OCI-LY1 (cell line): ENCODE measurements at regions not wholly inside any gene's neighbourhood (a gene's known extent, or its start where the extent isn't known, plus 50 kb on each side); places are given as distances from the start of the nearest gene placed in this dataset.

Source experiments
- CTCF ChIP-seq: fragments of 200-600 bp; sonication (generic), shearing (Covaris generic); IDR thresholded peaks from 2 replicates; pipeline ENCODE4 v1.5.1; 2017; ENCODE audit warnings: mild to moderate bottlenecking, antibody characterized with exemption, low read length, moderate library complexity, mixed read lengths
- EZH2 ChIP-seq: fragments of 200-600 bp; sonication (generic), shearing (Covaris generic); IDR thresholded peaks from 2 replicates; pipeline ENCODE4 v1.8.0; 2017; ENCODE audit warnings: borderline replicate concordance, mixed run types, mild to moderate bottlenecking, antibody characterized with exemption, low read length, moderate library complexity, mixed read lengths

GRCh38 chr12:107894589-107894988 lies 120.1 kb downstream of the ASCL4 start:
- no peak for TF ChIP-seq CTCF
- TF ChIP-seq EZH2, result no peak
